Prostate gland (tissue), 2 donors: ENCODE measurements at regions not wholly inside any gene's neighbourhood (a gene's known extent, or its start where the extent isn't known, plus 50 kb on each side); places are given as distances from the start of the nearest gene placed in this dataset.

Experiments used
- DNase-seq: peaks from one replicate; pipeline ENCODE4 v3.0.0-alpha.2; 2019; ENCODE audit warnings: low spot score
- H3K27ac ChIP-seq, 2 donors: fragments of 200-600 bp; sonication (generic); 2 replicates each; pipeline ENCODE4 v1.5.1; 2017 to 2019
- H3K27me3 ChIP-seq: fragments of 200-600 bp; sonication (generic); replicated peaks from 2 replicates; pipeline ENCODE4 v1.5.1; 2019; ENCODE audit not compliant: insufficient read depth
- H3K36me3 ChIP-seq, 2 donors: fragments of 200-600 bp; sonication (generic); 1 replicate in 1 of 2; 2 replicates in 1 of 2; pipeline versions ENCODE4 v1.5.1 to v1.8.1; 2017 to 2019
- H3K4me1 ChIP-seq: fragments of 200-600 bp; sonication (generic); replicated peaks from 2 replicates; pipeline ENCODE4 v1.5.1; 2019
- H3K4me3 ChIP-seq, 2 donors: fragments of 200-600 bp; sonication (generic); 2 replicates each; pipeline ENCODE4 v1.5.1; 2017 to 2019
- H3K9me3 ChIP-seq: fragments of 200-600 bp; sonication (generic); 2 replicates; pipeline ENCODE4 v1.5.1; 2017
- CTCF ChIP-seq, 4 experiments: fragments of 200-600 bp in 2 of 4; fragments of 450-650 bp in 2 of 4; sonication (generic) in 2 of 4; IDR thresholded peaks; 1 replicate in 3 of 4; 2 replicates in 1 of 4; pipeline ENCODE4 v1.5.1; 2016 to 2019; ENCODE audit warnings: antibody characterized with exemption in 4 of 4, mild to moderate bottlenecking in 2 of 4, moderate library complexity in 2 of 4
- POLR2A ChIP-seq: fragments of 450-650 bp; IDR thresholded peaks from one replicate; pipeline ENCODE4 v1.6.1; 2016; ENCODE audit warnings: antibody characterized with exemption, mild to moderate bottlenecking
- POLR2AphosphoS5 ChIP-seq: sonication (generic); formaldehyde crosslinking; IDR thresholded peaks from one replicate; pipeline ENCODE4 v1.6.1; 2017; ENCODE audit warnings: antibody characterized with exemption
- WGBS: methylation state at CpG from one replicate; pipeline ENCODE4 v1.1.5; 2018; 5-methylcytosine and 5-hydroxymethylcytosine counted together
- intact Hi-C: fragments of 100-400 bp; cut with DNase I; formaldehyde crosslinking; loops from one replicate; pipeline ENCODE4 v1.14.2; 2022

- H3K9me3 ChIP-seq = no peaks in the 10 kb centered on the region
- H3K27ac ChIP-seq = no peak overlapping the region
- no peaks in the 10 kb centered on the region for H3K27me3 ChIP-seq
- no peaks in the 10 kb centered on the region for H3K36me3 ChIP-seq
- H3K4me1 ChIP-seq = no peaks in the 10 kb centered on the region
- no peak overlapping the region for H3K4me3 ChIP-seq
- WGBS = 72% methylated on average over 6 of the region's 6 CpGs
- DNase-seq = no peak
- no peak for TF ChIP-seq POLR2A
- intact Hi-C loops = no loop called here
Measured at GRCh38 chr10:128825626-128826025, 641.4 kb upstream of the MGMT start.

DNA sequence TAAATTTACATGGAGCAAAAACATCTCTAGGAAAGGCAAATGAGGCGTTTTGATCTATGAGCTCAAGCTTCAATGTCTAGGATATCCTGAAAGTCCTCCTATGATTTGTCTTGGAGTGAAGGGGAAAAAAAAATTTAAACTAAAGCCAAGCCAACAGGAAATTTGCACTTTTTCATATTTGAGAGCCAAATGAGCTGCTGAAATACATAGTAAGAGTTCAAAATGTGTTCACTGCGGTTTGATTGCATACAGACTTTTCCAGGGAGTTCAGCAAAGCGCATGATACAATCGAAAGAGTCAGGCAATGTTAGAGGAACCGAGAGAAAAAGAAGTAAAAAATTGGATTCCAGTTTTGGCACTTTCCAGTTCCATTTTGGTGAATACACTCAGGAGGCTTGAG lies 633.4 kb upstream of the MGMT start:
- Histone ChIP-seq H3K9me3 (no peaks in the 10 kb centered on the region), H3K27ac (no peak overlapping the region), H3K27me3 (no peaks in the 10 kb centered on the region), H3K36me3 (no peaks in the 10 kb centered on the region), H3K4me3 (no peak overlapping the region), H3K4me1 (no peaks in the 10 kb centered on the region)
- intact Hi-C loops = no loop called here
- no peak for DNase-seq
- no peak for TF ChIP-seq CTCF (IDR thresholded peaks at IDR 0.05)
- TF ChIP-seq POLR2AphosphoS5 = no peak
- no peak for TF ChIP-seq POLR2A
- 85% methylated on average over 5 of the region's 5 CpGs for WGBS

DNA sequence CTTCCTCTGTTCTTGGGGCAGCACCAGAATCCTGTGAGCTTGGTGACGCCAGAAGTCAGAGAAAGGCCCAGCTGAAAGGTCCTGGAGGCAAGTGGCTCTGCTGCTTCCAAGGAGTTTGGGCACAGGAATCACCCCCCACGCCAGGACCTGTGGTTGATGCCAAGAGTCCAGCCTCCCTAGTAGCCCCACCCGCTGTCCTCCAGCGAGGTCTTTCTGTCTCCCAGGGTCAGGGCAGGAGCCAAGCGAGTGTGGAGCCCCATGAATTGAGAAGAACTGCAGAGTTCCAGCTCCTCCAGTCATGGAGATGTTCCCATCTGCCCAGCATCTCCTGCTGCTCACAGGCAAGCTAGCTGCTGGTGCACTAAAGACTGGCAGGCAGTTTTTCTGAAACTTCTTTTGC lies 631.7 kb upstream of the MGMT start:
- no peak overlapping the region for H3K27ac ChIP-seq
- intact Hi-C loops = no loop called here
- H3K27me3 ChIP-seq = no peaks in the 10 kb centered on the region
- H3K36me3 ChIP-seq = no peaks in the 10 kb centered on the region
- no peak overlapping the region for H3K4me3 ChIP-seq
- no peaks in the 10 kb centered on the region for H3K4me1 ChIP-seq
- TF ChIP-seq POLR2AphosphoS5 (no peak), CTCF (IDR thresholded peaks at IDR 0.05) (no peak), POLR2A (no peak)
- 91% methylated on average over 5 of the region's 5 CpGs for WGBS
- no peaks in the 10 kb centered on the region for H3K9me3 ChIP-seq
- DNase-seq = no peak

DNA sequence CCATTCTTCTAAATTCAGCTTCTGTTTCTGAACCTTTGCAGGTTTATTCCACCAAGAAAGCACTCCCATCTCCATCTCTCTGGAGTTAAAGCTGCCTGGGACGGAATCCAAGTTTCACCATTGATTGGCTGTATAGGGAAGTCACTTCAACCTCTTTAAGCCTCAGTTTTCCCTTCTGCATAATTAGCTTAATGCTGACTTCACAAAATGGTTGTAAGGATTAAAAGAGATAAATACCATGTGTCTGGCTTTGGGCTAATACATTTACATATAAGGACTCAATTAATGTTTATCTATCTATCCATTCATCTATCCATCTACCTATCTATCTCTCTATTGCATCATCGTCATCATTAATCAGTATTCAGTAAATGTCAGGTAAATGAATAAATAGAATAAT lies 629.6 kb upstream of the MGMT start:
- TF ChIP-seq POLR2A (no peak), CTCF (IDR thresholded peaks at IDR 0.05) (no peak), POLR2AphosphoS5 (no peak)
- intact Hi-C loops = no loop called here
- Histone ChIP-seq H3K4me1 (no peaks in the 10 kb centered on the region), H3K9me3 (no peaks in the 10 kb centered on the region), H3K36me3 (no peaks in the 10 kb centered on the region), H3K4me3 (no peak overlapping the region), H3K27me3 (no peaks in the 10 kb centered on the region), H3K27ac (no peak overlapping the region)
- 89% methylated on average over 2 of the region's 2 CpGs for WGBS
- no peak for DNase-seq

DNA sequence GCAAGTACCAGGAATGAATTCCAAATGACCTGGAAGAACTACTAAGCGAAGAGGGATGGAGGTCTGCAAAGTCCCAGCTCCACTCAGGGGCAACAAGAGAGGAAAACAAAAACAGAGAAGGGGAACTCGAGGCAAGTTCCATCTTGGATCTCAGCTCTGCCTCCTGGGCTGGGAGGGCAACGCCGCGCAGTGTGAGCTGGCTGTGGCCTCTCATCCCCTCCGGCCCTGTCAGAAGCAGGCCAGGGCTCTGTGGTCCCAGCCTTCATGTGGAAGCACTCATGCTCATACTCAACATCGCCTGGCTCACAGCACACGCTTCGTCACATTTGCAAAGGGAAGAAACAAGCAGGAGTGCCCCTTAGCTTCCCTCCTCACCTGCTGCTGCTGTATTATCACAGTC lies 627.9 kb upstream of the MGMT start:
- H3K27me3 ChIP-seq = no peaks in the 10 kb centered on the region
- no peak for DNase-seq
- H3K9me3 ChIP-seq = no peaks in the 10 kb centered on the region
- H3K4me3 ChIP-seq = no peak overlapping the region
- WGBS = 92% methylated on average over 9 of the region's 9 CpGs
- H3K36me3 ChIP-seq = no peaks in the 10 kb centered on the region
- no peaks in the 10 kb centered on the region for H3K4me1 ChIP-seq
- TF ChIP-seq CTCF (IDR thresholded peaks at IDR 0.05) = no peak
- H3K27ac ChIP-seq = no peak overlapping the region
- intact Hi-C loops = no loop called here

- H3K4me3 ChIP-seq = no peak overlapping the region
- no peaks in the 10 kb centered on the region for H3K36me3 ChIP-seq
- no peaks in the 10 kb centered on the region for H3K4me1 ChIP-seq
- no peak for DNase-seq
- H3K27me3 ChIP-seq = no peaks in the 10 kb centered on the region
- intact Hi-C loops = no loop called here
- TF ChIP-seq CTCF (IDR thresholded peaks at IDR 0.05) = no peak
- no peak for TF ChIP-seq POLR2AphosphoS5
- no peak for TF ChIP-seq POLR2A
- no peak overlapping the region for H3K27ac ChIP-seq
- no peaks in the 10 kb centered on the region for H3K9me3 ChIP-seq
Measured at GRCh38 chr10:128839701-128840100, 627.3 kb upstream of the MGMT start.
